Tibial nerve (tissue), 4 donors: ENCODE measurements at regions not wholly inside any gene's neighbourhood (a gene's known extent, or its start where the extent isn't known, plus 50 kb on each side); places are given as distances from the start of the nearest gene placed in this dataset.

ENCODE experiments used
- EP300 ChIP-seq, 2 donors: sonication (generic); formaldehyde crosslinking; IDR thresholded peaks; one replicate each; pipeline ENCODE4 v1.6.1; 2017; ENCODE audit warnings: antibody characterized with exemption in 2 of 2, mild to moderate bottlenecking in 1 of 2
- POLR2A ChIP-seq, 2 donors: fragments of 450-650 bp; IDR thresholded peaks; one replicate each; pipeline ENCODE4 v1.6.1; 2017; ENCODE audit warnings: antibody characterized with exemption in 2 of 2, mild to moderate bottlenecking in 2 of 2, moderate library complexity in 2 of 2
- TF ChIP-seq, protein P1 (sequence below), 5 experiments: fragments of 200-600 bp in 3 of 5; fragments of 450-650 bp in 2 of 5; sonication (generic) in 3 of 5; IDR thresholded peaks; one replicate each; pipeline ENCODE4 v1.5.1; 2016 to 2019; ENCODE audit warnings: antibody characterized with exemption in 5 of 5, mild to moderate bottlenecking in 3 of 5, moderate library complexity in 2 of 5

DNA sequence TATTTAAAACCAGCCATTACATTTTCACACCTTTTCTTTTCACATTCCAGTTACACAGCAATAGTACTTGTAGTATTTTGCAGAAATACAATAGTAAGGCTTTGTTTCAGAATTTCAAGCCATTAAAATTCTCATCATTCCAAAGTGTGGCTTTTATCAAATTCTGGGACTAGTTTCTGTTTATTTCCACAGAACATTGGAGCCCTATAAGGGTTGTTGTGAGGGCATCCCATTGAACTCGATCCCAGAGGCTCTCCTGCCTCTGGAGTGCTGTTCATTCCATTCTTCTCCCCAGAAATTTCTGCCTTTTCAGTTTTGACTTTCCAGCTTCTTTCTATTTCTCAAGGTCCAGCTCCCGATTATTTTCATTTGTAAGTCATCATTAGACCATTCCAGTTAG is 645.5 kb downstream of the ADGRL2 start:
- TF ChIP-seq POLR2A (IDR thresholded peaks at IDR 0.05) = no peak
- no peak for TF ChIP-seq EP300 (IDR thresholded peaks at IDR 0.05)
- TF ChIP-seq, protein P1, sequence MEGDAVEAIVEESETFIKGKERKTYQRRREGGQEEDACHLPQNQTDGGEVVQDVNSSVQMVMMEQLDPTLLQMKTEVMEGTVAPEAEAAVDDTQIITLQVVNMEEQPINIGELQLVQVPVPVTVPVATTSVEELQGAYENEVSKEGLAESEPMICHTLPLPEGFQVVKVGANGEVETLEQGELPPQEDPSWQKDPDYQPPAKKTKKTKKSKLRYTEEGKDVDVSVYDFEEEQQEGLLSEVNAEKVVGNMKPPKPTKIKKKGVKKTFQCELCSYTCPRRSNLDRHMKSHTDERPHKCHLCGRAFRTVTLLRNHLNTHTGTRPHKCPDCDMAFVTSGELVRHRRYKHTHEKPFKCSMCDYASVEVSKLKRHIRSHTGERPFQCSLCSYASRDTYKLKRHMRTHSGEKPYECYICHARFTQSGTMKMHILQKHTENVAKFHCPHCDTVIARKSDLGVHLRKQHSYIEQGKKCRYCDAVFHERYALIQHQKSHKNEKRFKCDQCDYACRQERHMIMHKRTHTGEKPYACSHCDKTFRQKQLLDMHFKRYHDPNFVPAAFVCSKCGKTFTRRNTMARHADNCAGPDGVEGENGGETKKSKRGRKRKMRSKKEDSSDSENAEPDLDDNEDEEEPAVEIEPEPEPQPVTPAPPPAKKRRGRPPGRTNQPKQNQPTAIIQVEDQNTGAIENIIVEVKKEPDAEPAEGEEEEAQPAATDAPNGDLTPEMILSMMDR (IDR thresholded peaks at IDR 0.05) = no peak
